ENCODE measurements at regions not wholly inside any gene's neighbourhood (a gene's known extent, or its start where the extent isn't known, plus 50 kb on each side); places are given as distances from the start of the nearest gene placed in this dataset.

GRCh38 chr5:97553604-97554452 lies 370.8 kb upstream of the RIOK2 start:
- no peak for TF ChIP-seq CTCF (IDR thresholded peaks at IDR 0.05)
- TF ChIP-seq USF2 (CRISPR knock-in tag; IDR thresholded peaks at IDR 0.05): no peak
- TF ChIP-seq ZBTB43 (CRISPR knock-in tag; IDR thresholded peaks at IDR 0.05): no peak
- no peak for TF ChIP-seq STAT6 (CRISPR knock-in tag; conservative IDR thresholded peaks at IDR 0.05; ENCODE audit: low read depth)
- TF ChIP-seq FOXJ3 (CRISPR knock-in tag; IDR thresholded peaks at IDR 0.05; ENCODE audit: borderline replicate concordance): no peak
- no peak for TF ChIP-seq TCF7 (CRISPR knock-in tag; IDR thresholded peaks at IDR 0.05; ENCODE audit: low read depth)
- no peak for TF ChIP-seq E2F4 (CRISPR knock-in tag; IDR thresholded peaks at IDR 0.05; ENCODE audit: borderline replicate concordance, low read depth)

Data from WTC11 (cell line).